Sigmoid colon (tissue), 4 donors: ENCODE measurements at regions not wholly inside any gene's neighbourhood (a gene's known extent, or its start where the extent isn't known, plus 50 kb on each side); places are given as distances from the start of the nearest gene placed in this dataset.

Experiments used
- CTCF ChIP-seq, 4 experiments: fragments of 450-650 bp in 3 of 4; fragments of 200-600 bp in 1 of 4; IDR thresholded peaks; one replicate each; pipeline ENCODE4 v1.5.1; 2016 to 2019; ENCODE audit warnings: antibody characterized with exemption in 4 of 4, mild to moderate bottlenecking in 3 of 4, moderate library complexity in 2 of 4
- EP300 ChIP-seq, 4 donors: sonication (generic); formaldehyde crosslinking; IDR thresholded peaks; one replicate each; pipeline ENCODE4 v1.6.1; 2017; ENCODE audit warnings: antibody characterized with exemption in 4 of 4
- POLR2A ChIP-seq, 2 donors: fragments of 450-650 bp; IDR thresholded peaks; one replicate each; pipeline ENCODE4 v1.6.1; 2016; ENCODE audit warnings: antibody characterized with exemption in 2 of 2, mild to moderate bottlenecking in 2 of 2, moderate library complexity in 2 of 2

GRCh38 chr14:100434911-100435438 is 111.8 kb downstream of the SLC25A47 start:
- no peak for TF ChIP-seq EP300 (IDR thresholded peaks at IDR 0.05)
- no peak for TF ChIP-seq CTCF (IDR thresholded peaks at IDR 0.05)
- TF ChIP-seq POLR2A (IDR thresholded peaks at IDR 0.05) = no peak
